ENCODE measurements at regions not wholly inside any gene's neighbourhood (a gene's known extent, or its start where the extent isn't known, plus 50 kb on each side); places are given as distances from the start of the nearest gene placed in this dataset.
"Not testable (repeated sequence)": the region's sequence is repeated elsewhere in the genome, so short reads cannot be mapped to it uniquely, and the experiment has no call there.

DNA sequence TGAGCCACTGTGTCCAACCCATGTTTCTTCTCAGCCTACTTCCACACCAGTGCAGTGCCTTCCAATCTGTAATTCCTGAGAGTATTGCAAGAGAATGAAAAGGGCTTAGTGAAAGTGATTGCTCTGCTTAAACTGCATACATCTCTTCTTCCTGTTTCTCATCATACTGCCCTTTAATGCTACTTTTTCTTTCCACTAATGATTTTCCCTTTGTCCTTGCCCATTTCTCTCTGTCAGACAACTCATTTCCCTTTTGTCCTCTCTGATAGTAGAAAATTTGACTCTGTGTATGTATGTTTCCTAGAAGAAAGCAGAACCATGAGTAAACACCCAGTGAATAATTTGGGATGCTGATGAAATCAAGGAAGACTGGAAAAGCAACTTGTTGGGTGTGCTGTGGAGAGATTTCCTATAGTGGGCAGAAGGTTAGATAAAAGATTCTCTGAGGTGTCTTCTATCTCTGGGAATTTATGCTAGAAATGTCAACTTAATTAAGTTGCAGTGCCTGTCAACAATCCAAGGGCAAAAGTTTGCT, 102.2 kb upstream of the CHD1 start:
- TF ChIP-seq, protein P1, sequence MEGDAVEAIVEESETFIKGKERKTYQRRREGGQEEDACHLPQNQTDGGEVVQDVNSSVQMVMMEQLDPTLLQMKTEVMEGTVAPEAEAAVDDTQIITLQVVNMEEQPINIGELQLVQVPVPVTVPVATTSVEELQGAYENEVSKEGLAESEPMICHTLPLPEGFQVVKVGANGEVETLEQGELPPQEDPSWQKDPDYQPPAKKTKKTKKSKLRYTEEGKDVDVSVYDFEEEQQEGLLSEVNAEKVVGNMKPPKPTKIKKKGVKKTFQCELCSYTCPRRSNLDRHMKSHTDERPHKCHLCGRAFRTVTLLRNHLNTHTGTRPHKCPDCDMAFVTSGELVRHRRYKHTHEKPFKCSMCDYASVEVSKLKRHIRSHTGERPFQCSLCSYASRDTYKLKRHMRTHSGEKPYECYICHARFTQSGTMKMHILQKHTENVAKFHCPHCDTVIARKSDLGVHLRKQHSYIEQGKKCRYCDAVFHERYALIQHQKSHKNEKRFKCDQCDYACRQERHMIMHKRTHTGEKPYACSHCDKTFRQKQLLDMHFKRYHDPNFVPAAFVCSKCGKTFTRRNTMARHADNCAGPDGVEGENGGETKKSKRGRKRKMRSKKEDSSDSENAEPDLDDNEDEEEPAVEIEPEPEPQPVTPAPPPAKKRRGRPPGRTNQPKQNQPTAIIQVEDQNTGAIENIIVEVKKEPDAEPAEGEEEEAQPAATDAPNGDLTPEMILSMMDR (conservative IDR thresholded peaks at IDR 0.05), result no peak
- TF ChIP-seq ZFX (IDR thresholded peaks at IDR 0.05), result no peak

DNA sequence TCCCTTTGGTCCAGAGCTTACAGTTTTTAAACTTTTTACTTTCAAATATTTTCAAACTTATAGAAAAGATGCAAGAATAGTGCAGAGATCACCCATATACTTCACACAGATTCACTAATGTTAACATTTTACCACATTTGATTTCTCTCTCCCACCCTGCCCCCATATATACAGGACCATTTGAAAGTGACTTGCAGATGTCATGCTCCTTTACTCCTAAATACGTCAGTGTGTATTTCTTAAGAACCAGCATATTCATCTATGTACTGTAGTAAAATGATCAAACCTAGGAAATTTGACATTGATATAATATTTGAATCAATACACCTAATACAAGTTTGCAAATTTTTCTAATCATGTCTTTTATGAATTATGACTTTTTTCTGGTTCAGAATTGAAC, 100.4 kb upstream of the CHD1 start:
- H3K27ac ChIP-seq, result no peak overlapping the region

More for the DNA sequence above, 102.2 kb upstream of the CHD1 start:
- no peak overlapping the region for H3K27ac ChIP-seq

DNA sequence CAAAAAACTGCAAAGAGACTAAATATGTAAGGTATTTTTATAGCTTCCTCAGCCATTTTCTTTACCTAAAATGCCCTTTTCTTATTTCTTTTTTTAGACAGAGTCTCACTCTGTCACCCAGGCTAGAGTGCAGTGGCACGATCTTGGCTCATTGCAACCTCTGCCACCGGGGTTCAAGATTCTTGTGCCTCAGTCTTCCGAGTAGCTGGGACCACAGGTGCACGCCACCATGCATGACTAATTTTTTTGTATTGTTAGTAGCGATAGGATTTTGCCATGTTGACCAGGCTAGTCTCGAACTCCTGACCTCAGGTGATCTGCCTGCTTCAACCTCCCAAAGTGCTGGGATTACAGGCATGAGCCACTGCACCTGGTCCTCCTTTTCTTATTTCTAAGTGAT, 99.4 kb upstream of the CHD1 start:
- H3K27ac ChIP-seq, result not testable (repeated sequence)

More for the DNA sequence above, 100.4 kb upstream of the CHD1 start:
- TF ChIP-seq ZFX (IDR thresholded peaks at IDR 0.05), result no peak
- TF ChIP-seq, protein P1 (conservative IDR thresholded peaks at IDR 0.05), result no peak

DNA sequence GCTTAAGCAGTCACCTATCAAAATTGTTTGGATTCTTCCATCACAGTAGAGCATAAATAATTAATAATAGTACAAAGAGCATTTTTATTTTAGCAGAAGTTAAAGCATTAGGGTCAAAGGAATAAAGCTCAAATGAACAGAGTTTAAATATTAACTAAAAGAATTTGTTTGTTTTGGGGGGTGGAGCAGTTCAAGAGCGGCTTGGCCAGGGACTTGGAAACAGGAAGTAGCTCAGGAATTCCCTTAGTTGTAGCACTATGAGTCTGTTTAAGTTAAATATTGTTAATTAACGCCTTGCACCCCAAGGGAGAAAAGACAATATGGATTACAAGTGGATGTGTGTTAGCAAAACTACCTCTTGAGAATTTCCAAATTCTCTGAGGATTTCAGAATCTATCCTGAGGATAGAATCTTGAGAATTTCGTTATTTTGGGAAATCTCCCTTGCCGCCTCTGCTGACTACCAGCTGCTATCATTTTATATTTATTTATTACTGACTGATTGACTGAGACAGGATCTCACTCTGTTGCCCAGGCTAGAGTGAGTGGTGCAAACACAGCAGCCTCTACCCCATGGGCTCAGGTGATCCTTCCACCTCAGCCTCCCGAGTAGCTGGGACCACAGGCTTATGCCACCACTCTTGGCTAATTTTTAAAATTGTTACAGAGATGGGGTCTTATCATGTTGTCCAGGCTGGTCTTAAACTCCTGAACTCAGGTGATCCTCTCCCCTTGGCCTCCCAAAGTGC, 96.7 kb upstream of the CHD1 start:
- TF ChIP-seq, protein P1 (conservative IDR thresholded peaks at IDR 0.05), result no peak
- TF ChIP-seq ZFX (IDR thresholded peaks at IDR 0.05), result no peak
- no peak overlapping the region for H3K27ac ChIP-seq

DNA sequence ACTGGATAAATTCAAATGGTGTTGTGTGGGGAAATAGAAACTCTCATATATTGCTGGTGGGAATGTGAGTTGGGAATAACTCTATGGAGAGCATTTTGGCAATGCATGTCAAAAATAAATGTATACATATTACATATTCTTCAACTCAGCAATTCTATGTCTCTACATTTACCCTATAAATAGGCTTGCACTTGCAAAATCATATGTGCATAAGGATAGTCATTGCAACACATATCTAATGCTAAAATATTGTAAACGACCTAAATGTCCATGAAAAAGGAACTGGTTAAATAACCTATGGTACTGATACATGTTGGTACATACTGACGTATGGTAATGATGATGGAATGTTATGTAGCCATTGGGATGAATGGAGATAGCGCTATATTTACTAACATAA, 94.5 kb upstream of the CHD1 start:
- H3K27ac ChIP-seq, result no peak overlapping the region
- TF ChIP-seq, protein P1 (conservative IDR thresholded peaks at IDR 0.05), result no peak
- no peak for TF ChIP-seq ZFX (IDR thresholded peaks at IDR 0.05)

DNA sequence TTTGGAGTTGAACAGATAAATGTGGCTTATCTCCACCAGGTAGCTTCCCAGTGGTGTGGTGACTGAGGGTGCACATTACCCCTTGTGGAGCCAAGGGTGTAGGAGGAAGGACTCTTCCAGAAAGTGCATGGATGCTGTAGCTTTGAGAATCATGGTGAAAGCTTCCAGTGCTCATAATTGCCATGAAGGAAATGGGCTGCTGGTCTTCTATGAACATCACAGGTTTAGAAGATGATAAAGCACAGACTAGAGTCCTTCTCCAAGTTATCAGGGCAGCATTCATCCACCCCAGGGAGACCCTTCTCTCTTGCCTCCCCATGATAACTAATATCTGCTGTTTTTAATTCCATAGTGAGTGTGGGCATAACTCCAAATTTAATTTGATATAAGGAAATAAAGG, 93.4 kb upstream of the CHD1 start:
- no peak overlapping the region for H3K27ac ChIP-seq
- no peak for TF ChIP-seq ZFX (IDR thresholded peaks at IDR 0.05)
- TF ChIP-seq, protein P1 (conservative IDR thresholded peaks at IDR 0.05), result no peak

DNA sequence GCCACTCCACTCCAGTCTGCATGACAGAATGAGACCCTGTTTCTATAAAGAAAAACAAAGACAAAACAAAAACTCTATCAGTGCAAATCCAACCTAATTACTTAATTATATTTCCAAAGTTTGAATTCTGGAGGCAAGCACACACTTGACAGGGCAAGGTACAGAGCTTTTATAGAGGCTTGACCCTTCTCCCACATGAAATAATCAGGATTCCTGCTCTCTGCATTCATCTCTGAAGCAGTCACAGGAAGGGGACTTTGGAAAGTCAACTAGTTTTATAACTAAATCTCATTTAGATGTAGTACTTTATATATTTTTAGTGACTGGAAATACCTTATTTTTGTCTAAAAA, 91.9 kb upstream of the CHD1 start:
- H3K27ac ChIP-seq, result no peak overlapping the region
- TF ChIP-seq ZFX (IDR thresholded peaks at IDR 0.05), result no peak
- TF ChIP-seq, protein P1 (conservative IDR thresholded peaks at IDR 0.05), result no peak

Data from C4-2B (cell line).